ENCODE measurements at regions not wholly inside any gene's neighbourhood (a gene's known extent, or its start where the extent isn't known, plus 50 kb on each side); places are given as distances from the start of the nearest gene placed in this dataset.

DNA sequence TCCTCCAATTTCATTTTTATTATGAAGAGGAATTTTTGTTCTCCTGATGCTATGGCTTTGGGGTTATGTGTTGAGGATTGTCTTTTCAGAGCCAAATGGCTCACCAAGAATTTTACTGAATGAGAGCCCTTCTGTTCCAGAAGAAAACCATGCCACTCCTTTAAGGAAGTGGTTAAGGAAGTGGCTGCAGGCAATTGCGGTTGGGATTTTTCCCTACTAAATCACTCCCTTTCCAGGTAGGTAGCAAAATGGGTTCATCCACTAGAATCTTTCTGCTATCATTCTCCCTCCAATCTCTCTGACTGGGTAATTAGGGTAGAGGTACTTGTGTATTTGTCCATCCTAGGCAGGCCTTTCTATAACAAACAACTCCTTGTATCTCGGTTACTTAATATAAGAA is 163.1 kb downstream of the TTC8 start:
- Histone ChIP-seq H3K36me3 (replicated peaks in 1 of 2; ENCODE audit: control insufficient read depth in 1 of 2, insufficient read depth in 2 of 2, low read length in 2 of 2) (no peaks in the 10 kb centered on the region), H3K27ac (ENCODE audit: low read depth in 1 of 2, low read length in 2 of 2) (no peak overlapping the region), H3K4me1 (ENCODE audit: control insufficient read depth in 1 of 2, insufficient read depth in 2 of 2, low read length in 2 of 2) (no peaks in the 10 kb centered on the region), H3K9ac (ENCODE audit: insufficient read depth, low read length, poor library complexity, severe bottlenecking) (no peak overlapping the region), H2AFZ (ENCODE audit: insufficient read depth, low read depth, low read length, poor library complexity, severe bottlenecking) (no peak overlapping the region), H3K27me3 (ENCODE audit: control insufficient read depth in 2 of 2, insufficient read depth in 2 of 2, low read length in 2 of 2) (no peaks in the 10 kb centered on the region), H3K79me2 (ENCODE audit: insufficient read depth, low read length) (no peaks in the 10 kb centered on the region), H3K4me2 (replicated peaks; ENCODE audit: extremely low read depth, low read length, poor library complexity, severe bottlenecking) (no peak overlapping the region), H3K9me3 (replicated peaks in 1 of 2; ENCODE audit: control insufficient read depth in 1 of 2, insufficient read depth in 1 of 2, low read length in 2 of 2) (peaks cover 3 to 5% of the 10 kb centered on the region in 2 donors), H3K4me3 (replicated peaks in 1 of 3; ENCODE audit: low read depth in 2 of 3, low read length in 3 of 3) (no peak overlapping the region), H4K20me1 (ENCODE audit: insufficient read depth, low read length) (no peaks in the 10 kb centered on the region)
- Mint-ChIP-seq H3K27ac (no peak overlapping the region), H3K4me3 (no peak overlapping the region), H3K36me3 (no peaks in the 10 kb centered on the region), H3K9me3 (peaks cover 0 to 14% (median 6%) of the 10 kb centered on the region in 7 donors), H3K27me3 (ENCODE audit: low read depth in 3 of 3) (peaks cover 0 to 8% (median 4%) of the 10 kb centered on the region in 3 donors), H3K4me1 (no peaks in the 10 kb centered on the region)
- TF ChIP-seq, protein P1, sequence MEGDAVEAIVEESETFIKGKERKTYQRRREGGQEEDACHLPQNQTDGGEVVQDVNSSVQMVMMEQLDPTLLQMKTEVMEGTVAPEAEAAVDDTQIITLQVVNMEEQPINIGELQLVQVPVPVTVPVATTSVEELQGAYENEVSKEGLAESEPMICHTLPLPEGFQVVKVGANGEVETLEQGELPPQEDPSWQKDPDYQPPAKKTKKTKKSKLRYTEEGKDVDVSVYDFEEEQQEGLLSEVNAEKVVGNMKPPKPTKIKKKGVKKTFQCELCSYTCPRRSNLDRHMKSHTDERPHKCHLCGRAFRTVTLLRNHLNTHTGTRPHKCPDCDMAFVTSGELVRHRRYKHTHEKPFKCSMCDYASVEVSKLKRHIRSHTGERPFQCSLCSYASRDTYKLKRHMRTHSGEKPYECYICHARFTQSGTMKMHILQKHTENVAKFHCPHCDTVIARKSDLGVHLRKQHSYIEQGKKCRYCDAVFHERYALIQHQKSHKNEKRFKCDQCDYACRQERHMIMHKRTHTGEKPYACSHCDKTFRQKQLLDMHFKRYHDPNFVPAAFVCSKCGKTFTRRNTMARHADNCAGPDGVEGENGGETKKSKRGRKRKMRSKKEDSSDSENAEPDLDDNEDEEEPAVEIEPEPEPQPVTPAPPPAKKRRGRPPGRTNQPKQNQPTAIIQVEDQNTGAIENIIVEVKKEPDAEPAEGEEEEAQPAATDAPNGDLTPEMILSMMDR (IDR thresholded peaks at IDR 0.05): no peak
- DNase-seq: no peak
- intact Hi-C loops (cut with micrococcal nuclease): no loop called here
- WGBS (ENCODE audit: insufficient coverage): no CpG with 5 or more reads among the region's 2 CpGs

DNA sequence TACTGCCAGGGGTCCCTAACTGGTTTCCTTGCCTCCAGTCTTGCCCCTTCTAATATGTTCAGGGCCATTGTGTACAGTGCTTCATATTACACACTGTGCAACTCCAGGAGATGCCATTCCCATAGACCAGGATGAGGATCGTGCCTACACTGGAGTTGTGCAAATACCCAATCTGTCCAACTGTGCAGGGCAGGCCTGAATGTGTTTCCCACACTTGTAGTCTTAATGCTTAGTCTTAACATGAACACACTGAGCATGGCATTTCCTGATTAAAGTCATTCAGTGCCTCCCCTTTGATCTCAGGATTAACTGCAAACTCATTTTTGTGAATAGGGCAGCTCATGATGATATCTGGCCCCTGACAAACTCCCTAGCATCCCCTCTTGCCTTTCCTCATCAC is 165.5 kb downstream of the TTC8 start:
- Histone ChIP-seq H3K9me3 (replicated peaks in 1 of 2; ENCODE audit: control insufficient read depth in 1 of 2, insufficient read depth in 1 of 2, low read length in 2 of 2) (peaks cover 3 to 5% of the 10 kb centered on the region in 2 donors), H3K9ac (ENCODE audit: insufficient read depth, low read length, poor library complexity, severe bottlenecking) (no peak overlapping the region), H3K27ac (ENCODE audit: low read depth in 1 of 2, low read length in 2 of 2) (no peak overlapping the region), H3K4me2 (replicated peaks; ENCODE audit: extremely low read depth, low read length, poor library complexity, severe bottlenecking) (no peak overlapping the region), H3K79me2 (ENCODE audit: insufficient read depth, low read length) (no peaks in the 10 kb centered on the region), H2AFZ (ENCODE audit: insufficient read depth, low read depth, low read length, poor library complexity, severe bottlenecking) (no peak overlapping the region), H3K4me1 (ENCODE audit: control insufficient read depth in 1 of 2, insufficient read depth in 2 of 2, low read length in 2 of 2) (no peaks in the 10 kb centered on the region), H3K36me3 (replicated peaks in 1 of 2; ENCODE audit: control insufficient read depth in 1 of 2, insufficient read depth in 2 of 2, low read length in 2 of 2) (no peaks in the 10 kb centered on the region), H4K20me1 (ENCODE audit: insufficient read depth, low read length) (no peaks in the 10 kb centered on the region), H3K4me3 (replicated peaks in 1 of 3; ENCODE audit: low read depth in 2 of 3, low read length in 3 of 3) (no peak overlapping the region), H3K27me3 (ENCODE audit: control insufficient read depth in 2 of 2, insufficient read depth in 2 of 2, low read length in 2 of 2) (no peaks in the 10 kb centered on the region)
- intact Hi-C loops (cut with micrococcal nuclease): no loop called here
- 100% methylated on average over 1 of the region's 1 CpG for WGBS (ENCODE audit: insufficient coverage)
- H3K4me3 Mint-ChIP-seq: no peak overlapping the region
- no peaks in the 10 kb centered on the region for H3K4me1 Mint-ChIP-seq
- no peak overlapping the region for H3K27ac Mint-ChIP-seq
- peaks cover 0 to 8% (median 4%) of the 10 kb centered on the region in 3 donors for H3K27me3 Mint-ChIP-seq (ENCODE audit: low read depth in 3 of 3)
- DNase-seq: no peak
- TF ChIP-seq, protein P1 (IDR thresholded peaks at IDR 0.05): no peak
- no peaks in the 10 kb centered on the region for H3K36me3 Mint-ChIP-seq
- peaks cover 0 to 19% (median 6%) of the 10 kb centered on the region in 7 donors for H3K9me3 Mint-ChIP-seq
